ENCODE measurements at regions not wholly inside any gene's neighbourhood (a gene's known extent, or its start where the extent isn't known, plus 50 kb on each side); places are given as distances from the start of the nearest gene placed in this dataset.

GRCh38 chr1:235004276-235004675 is 124.4 kb downstream of the TOMM20 start:
- no CpG with 5 or more reads among the region's 2 CpGs for WGBS (ENCODE audit: insufficient coverage)

GRCh38 chr1:235002706-235003300 is 125.8 kb downstream of the TOMM20 start:
- WGBS (ENCODE audit: insufficient coverage), result 100% methylated on average over 3 of the region's 10 CpGs
- DNase-seq (ENCODE audit: low read depth in 4 of 6, low spot score in 6 of 6), result no peak

More at GRCh38 chr1:235004276-235004675, 124.4 kb downstream of the TOMM20 start:
- H3K4me1 ChIP-seq (ENCODE audit: control insufficient read depth, insufficient read depth, low read length), result no peaks in the 10 kb centered on the region
- no peaks in the 10 kb centered on the region for H3K9me3 ChIP-seq (ENCODE audit: control insufficient read depth, insufficient read depth, low read length)
- no peaks in the 10 kb centered on the region for H3K36me3 ChIP-seq (ENCODE audit: control insufficient read depth, insufficient read depth, low read length)
- H3K27me3 ChIP-seq (ENCODE audit: control insufficient read depth, insufficient read depth, low read length), result no peaks in the 10 kb centered on the region
- H3K27ac ChIP-seq (ENCODE audit: low read depth, low read length), result no peak overlapping the region
- H3K4me3 ChIP-seq (ENCODE audit: low read depth, low read length), result no peak overlapping the region
- no peak for DNase-seq (ENCODE audit: low read depth in 4 of 6, low spot score in 6 of 6)

GRCh38 chr1:234999513-234999940 is 129.1 kb downstream of the TOMM20 start:
- DNase-seq (ENCODE audit: low read depth in 4 of 6, low spot score in 6 of 6), result no peak
- Histone ChIP-seq H3K27ac (ENCODE audit: low read depth, low read length) (no peak overlapping the region), H3K4me3 (ENCODE audit: low read depth, low read length) (no peak overlapping the region), H3K27me3 (ENCODE audit: control insufficient read depth, insufficient read depth, low read length) (no peaks in the 10 kb centered on the region), H3K36me3 (ENCODE audit: control insufficient read depth, insufficient read depth, low read length) (no peaks in the 10 kb centered on the region), H3K9me3 (ENCODE audit: control insufficient read depth, insufficient read depth, low read length) (no peaks in the 10 kb centered on the region), H3K4me1 (ENCODE audit: control insufficient read depth, insufficient read depth, low read length) (peaks cover 20% of the 10 kb centered on the region)
- 98% methylated on average over 10 of the region's 10 CpGs for WGBS (ENCODE audit: insufficient coverage)

More at GRCh38 chr1:235002706-235003300, 125.8 kb downstream of the TOMM20 start:
- Histone ChIP-seq H3K27ac (ENCODE audit: low read depth, low read length) (no peak overlapping the region), H3K4me3 (ENCODE audit: low read depth, low read length) (no peak overlapping the region), H3K27me3 (ENCODE audit: control insufficient read depth, insufficient read depth, low read length) (no peaks in the 10 kb centered on the region), H3K36me3 (ENCODE audit: control insufficient read depth, insufficient read depth, low read length) (no peaks in the 10 kb centered on the region), H3K9me3 (ENCODE audit: control insufficient read depth, insufficient read depth, low read length) (no peaks in the 10 kb centered on the region), H3K4me1 (ENCODE audit: control insufficient read depth, insufficient read depth, low read length) (peaks cover 10% of the 10 kb centered on the region)

- Histone ChIP-seq H3K9me3 (ENCODE audit: control insufficient read depth, insufficient read depth, low read length) (no peaks in the 10 kb centered on the region), H3K4me3 (ENCODE audit: low read depth, low read length) (no peak overlapping the region), H3K27ac (ENCODE audit: low read depth, low read length) (peak overlapping the region; percentile 88), H3K27me3 (ENCODE audit: control insufficient read depth, insufficient read depth, low read length) (no peaks in the 10 kb centered on the region), H3K36me3 (ENCODE audit: control insufficient read depth, insufficient read depth, low read length) (no peaks in the 10 kb centered on the region), H3K4me1 (ENCODE audit: control insufficient read depth, insufficient read depth, low read length) (peaks cover 20% of the 10 kb centered on the region)
- 58% methylated on average over 15 of the region's 17 CpGs for WGBS (ENCODE audit: insufficient coverage)
- DNase-seq (ENCODE audit: low read depth in 4 of 6, low spot score in 6 of 6), result peak in 1 of 6 donors; percentile 70
Measured at GRCh38 chr1:234997896-234998741, 130.5 kb downstream of the TOMM20 start.

GRCh38 chr1:234997201-234997895 is 131.3 kb downstream of the TOMM20 start:
- H3K27ac ChIP-seq (ENCODE audit: low read depth, low read length), result peak overlapping the region; percentile 88

GRCh38 chr1:234996245-234996757 is 132.3 kb downstream of the TOMM20 start:
- Histone ChIP-seq H3K27ac (ENCODE audit: low read depth, low read length) (no peak overlapping the region), H3K9me3 (ENCODE audit: control insufficient read depth, insufficient read depth, low read length) (no peaks in the 10 kb centered on the region), H3K36me3 (ENCODE audit: control insufficient read depth, insufficient read depth, low read length) (no peaks in the 10 kb centered on the region), H3K4me3 (ENCODE audit: low read depth, low read length) (no peak overlapping the region), H3K27me3 (ENCODE audit: control insufficient read depth, insufficient read depth, low read length) (no peaks in the 10 kb centered on the region), H3K4me1 (ENCODE audit: control insufficient read depth, insufficient read depth, low read length) (peaks cover 20% of the 10 kb centered on the region)
- no peak for DNase-seq (ENCODE audit: low read depth in 4 of 6, low spot score in 6 of 6)
- WGBS (ENCODE audit: insufficient coverage), result 94% methylated on average over 5 of the region's 9 CpGs

More at GRCh38 chr1:234997201-234997895, 131.3 kb downstream of the TOMM20 start:
- H3K9me3 ChIP-seq (ENCODE audit: control insufficient read depth, insufficient read depth, low read length), result no peaks in the 10 kb centered on the region
- DNase-seq (ENCODE audit: low read depth in 4 of 6, low spot score in 6 of 6), result peak in 5 of 6 donors; percentile 49 to 91 (median 70)
- H3K27me3 ChIP-seq (ENCODE audit: control insufficient read depth, insufficient read depth, low read length), result no peaks in the 10 kb centered on the region
- H3K4me3 ChIP-seq (ENCODE audit: low read depth, low read length), result peak overlapping the region; percentile 16
- peaks cover 20% of the 10 kb centered on the region for H3K4me1 ChIP-seq (ENCODE audit: control insufficient read depth, insufficient read depth, low read length)
- 34% methylated on average over 14 of the region's 16 CpGs for WGBS (ENCODE audit: insufficient coverage)
- no peaks in the 10 kb centered on the region for H3K36me3 ChIP-seq (ENCODE audit: control insufficient read depth, insufficient read depth, low read length)

GRCh38 chr1:234994436-234995295 is 134.0 kb downstream of the TOMM20 start:
- no peaks in the 10 kb centered on the region for H3K27me3 ChIP-seq (ENCODE audit: control insufficient read depth, insufficient read depth, low read length)
- no peak overlapping the region for H3K27ac ChIP-seq (ENCODE audit: low read depth, low read length)
- DNase-seq (ENCODE audit: low read depth in 4 of 6, low spot score in 6 of 6), result no peak
- H3K9me3 ChIP-seq (ENCODE audit: control insufficient read depth, insufficient read depth, low read length), result no peaks in the 10 kb centered on the region
- peaks cover 20% of the 10 kb centered on the region for H3K4me1 ChIP-seq (ENCODE audit: control insufficient read depth, insufficient read depth, low read length)
- H3K4me3 ChIP-seq (ENCODE audit: low read depth, low read length), result no peak overlapping the region
- WGBS (ENCODE audit: insufficient coverage), result 71% methylated on average over 9 of the region's 12 CpGs
- H3K36me3 ChIP-seq (ENCODE audit: control insufficient read depth, insufficient read depth, low read length), result no peaks in the 10 kb centered on the region

GRCh38 chr1:234992065-234992464 is 136.6 kb downstream of the TOMM20 start:
- no peak for DNase-seq (ENCODE audit: low read depth in 4 of 6, low spot score in 6 of 6)
- no peaks in the 10 kb centered on the region for H3K27me3 ChIP-seq (ENCODE audit: control insufficient read depth, insufficient read depth, low read length)
- no CpG with 5 or more reads among the region's 3 CpGs for WGBS (ENCODE audit: insufficient coverage)
- no peak overlapping the region for H3K4me3 ChIP-seq (ENCODE audit: low read depth, low read length)
- no peaks in the 10 kb centered on the region for H3K36me3 ChIP-seq (ENCODE audit: control insufficient read depth, insufficient read depth, low read length)
- peaks cover 13% of the 10 kb centered on the region for H3K4me1 ChIP-seq (ENCODE audit: control insufficient read depth, insufficient read depth, low read length)
- H3K9me3 ChIP-seq (ENCODE audit: control insufficient read depth, insufficient read depth, low read length), result no peaks in the 10 kb centered on the region
- H3K27ac ChIP-seq (ENCODE audit: low read depth, low read length), result no peak overlapping the region

Measured in spinal cord (tissue), 9 donors.